GM18909 (cell line): ENCODE measurements at regions not wholly inside any gene's neighbourhood (a gene's known extent, or its start where the extent isn't known, plus 50 kb on each side); places are given as distances from the start of the nearest gene placed in this dataset.

Experiments used
- ATAC-seq: cut with Tn5 transposase; IDR thresholded peaks from one replicate; pipeline ENCODE4 v1.9.1; 2021; ENCODE audit warnings: mild to moderate bottlenecking; ENCODE audit not compliant: unreplicated experiment, poor library complexity

DNA sequence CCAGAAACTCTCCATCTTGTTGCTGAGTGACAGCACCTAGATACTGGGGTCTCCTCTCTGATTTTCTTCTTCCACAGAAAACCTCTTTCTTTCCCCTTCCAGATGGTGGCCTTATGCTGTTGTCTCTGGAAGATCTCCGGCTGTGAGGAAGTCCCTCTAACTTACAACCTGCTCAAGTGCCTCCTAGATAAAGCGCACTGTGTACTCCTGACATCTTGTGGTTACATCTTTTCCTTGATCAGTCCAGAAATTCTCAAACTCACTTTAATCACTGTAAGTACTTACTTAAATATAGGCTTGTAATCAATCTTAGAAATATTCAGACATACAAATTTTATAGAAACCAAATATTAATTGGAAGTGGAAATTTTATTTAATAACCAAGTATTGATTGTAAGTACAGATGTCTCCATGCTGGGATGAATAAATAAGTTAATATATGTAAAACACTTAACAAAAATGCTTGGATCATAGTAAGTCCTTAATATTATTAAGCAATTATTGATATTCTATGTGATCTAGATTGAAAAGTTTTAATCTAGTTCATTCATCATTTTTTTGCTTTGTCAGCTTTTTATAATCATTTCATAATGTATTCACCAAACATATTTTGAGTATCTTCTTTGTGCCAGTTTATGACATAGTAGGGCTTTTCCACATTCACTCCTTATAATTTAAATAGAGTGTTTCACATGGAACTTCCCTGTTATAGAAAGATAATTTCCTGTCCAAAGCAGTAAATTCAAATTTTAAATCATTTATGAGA lies 1381.4 kb upstream of the CDH6 start:
- no peak for ATAC-seq

DNA sequence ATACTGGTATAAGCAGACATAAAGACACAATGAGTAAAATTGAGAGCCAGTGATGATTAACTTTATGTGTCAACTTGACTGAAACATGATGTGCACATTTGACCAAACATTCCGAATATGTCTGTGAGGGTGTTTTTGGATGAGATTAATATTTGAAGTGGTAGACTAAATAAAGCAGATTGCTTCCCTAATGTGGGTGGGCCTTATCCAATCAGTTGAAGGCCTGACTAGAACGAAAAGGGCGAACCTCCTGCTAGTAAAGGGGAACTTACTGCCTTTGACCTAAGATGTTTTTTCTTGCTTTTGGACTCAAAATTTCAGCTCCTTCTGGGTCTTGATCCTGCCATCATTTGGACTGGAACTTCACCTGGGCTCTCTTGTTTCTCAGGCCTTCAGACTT lies 1387.7 kb upstream of the CDH6 start:
- ATAC-seq, result no peak

DNA sequence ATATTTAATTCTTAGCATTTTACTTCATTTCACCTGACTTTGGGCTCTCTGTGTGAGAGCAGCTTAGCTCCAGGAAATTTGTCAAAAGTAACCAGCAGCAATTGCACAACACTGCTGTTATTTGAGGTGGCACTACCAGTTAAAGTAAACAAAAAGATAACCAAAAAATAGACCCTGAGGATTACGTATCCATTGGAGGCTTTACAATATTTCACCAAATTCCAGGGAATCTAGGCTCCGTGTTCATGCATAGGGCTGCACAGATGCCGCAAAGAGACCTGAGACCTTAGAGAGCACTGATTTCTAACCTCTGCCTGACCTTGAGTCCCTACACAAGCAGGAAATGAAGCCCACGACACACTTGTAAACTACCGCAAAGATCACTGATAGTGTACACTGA lies 1392.7 kb upstream of the CDH6 start:
- no peak for ATAC-seq

DNA sequence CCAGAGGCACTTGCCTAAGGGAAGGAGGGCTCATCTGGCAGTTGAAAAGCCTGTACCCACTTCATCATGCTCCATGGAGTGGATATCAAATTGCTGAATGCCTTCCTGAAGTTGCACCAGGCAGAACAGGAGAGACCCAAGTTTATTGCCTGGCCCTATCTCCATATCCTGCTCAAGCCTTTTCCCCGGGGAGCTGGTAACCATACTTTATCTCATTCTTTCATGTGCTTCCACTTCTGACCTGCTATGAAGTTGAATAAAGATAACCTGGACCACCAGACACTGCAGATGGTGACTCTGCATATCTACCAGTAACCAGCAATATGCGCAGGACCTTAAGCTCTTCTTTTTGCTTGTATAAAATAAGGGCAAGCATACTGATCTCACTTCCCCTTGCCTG lies 1397.5 kb upstream of the CDH6 start:
- ATAC-seq, result no peak

DNA sequence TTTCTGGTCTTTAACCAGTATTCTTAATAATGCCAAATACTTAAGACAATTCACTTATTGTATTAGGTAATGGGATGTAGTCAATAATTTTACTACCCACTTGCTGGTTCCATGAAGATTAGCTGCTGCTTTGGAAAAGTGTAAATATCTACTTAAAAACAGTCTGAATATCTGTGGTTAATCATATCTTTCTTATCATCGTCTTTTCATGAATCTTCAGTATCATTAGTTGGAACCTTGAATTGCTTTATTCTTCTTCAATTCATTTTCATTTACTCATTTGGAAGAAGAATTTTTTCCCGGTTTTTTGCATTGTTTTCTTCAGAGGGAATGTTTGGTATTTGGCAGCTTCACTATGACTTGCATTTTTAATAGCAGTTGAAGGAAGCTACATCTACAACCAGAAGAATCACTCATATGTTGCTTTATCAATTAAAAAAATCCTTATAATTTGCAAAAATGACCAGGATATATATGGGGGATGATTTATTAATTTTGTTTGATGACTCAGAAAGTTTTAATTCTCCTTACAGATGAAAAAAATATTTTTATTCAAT lies 1398.3 kb upstream of the CDH6 start:
- no peak for ATAC-seq

DNA sequence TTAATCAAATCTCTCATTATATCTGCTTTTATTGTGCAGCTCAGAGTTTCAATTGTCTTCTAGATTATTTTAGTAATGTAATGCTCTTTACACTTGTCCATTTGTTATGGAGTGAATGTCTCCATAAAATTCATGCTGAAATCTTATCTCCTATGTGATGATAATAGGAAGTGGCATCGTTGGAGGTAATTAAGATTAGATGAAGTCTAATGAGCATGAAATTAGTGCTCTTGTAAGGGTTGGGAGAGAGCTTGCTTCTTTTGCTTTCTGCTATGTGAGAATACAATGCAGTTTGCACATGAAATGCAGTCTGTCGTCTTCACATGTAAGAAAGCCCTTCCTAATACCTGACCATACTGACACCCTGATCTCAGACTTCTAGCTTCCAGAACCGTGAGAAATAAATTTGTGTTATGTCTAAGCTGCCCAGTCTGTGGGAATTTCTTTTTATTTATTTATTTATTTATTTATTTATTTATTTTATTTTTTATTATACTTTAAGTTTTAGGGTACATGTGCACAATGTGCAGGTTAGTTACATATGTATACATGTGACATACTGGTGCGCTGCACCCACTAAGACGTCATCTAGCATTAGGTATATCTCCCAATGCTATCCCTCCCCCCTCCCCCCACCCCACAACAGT lies 1399.2 kb upstream of the CDH6 start:
- ATAC-seq, result no peak

DNA sequence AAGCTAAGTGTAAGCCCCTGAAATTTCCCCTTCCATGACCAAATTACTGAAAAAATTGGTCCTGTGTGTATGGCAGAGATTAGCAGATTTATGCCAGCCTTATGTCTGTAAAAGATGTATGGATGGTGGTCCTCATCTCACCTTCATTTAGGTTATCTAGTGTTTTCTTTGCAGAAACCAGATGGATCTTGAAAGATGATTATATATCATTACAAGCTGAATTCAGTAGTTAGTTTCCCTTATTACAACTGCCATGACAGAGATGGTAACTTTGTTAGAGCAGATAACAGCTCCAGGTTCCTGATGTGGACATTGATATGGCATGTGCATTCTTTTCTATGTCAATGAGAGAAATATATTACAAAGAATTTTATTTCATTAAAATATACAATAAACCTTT lies 1403.2 kb upstream of the CDH6 start:
- ATAC-seq, result no peak

DNA sequence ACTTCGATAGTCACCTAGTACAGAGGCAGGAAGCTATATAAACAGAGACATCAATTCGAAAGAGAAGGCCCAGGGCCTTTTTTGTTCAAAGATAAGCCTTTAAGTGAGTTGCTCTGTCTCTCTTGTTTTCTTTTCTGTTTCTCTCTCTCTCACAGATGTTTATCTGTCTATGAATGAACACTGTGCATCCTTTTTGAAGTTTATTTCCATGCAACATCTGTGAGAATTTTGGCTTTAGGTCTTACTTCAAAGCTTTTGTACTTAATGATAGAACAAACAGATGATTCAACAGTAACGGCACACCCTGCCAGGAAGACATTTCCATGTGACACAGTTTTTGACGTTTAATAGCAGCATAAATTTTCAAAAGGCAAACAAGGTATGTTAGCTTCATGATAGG lies 1413.1 kb upstream of the CDH6 start:
- ATAC-seq, result no peak

DNA sequence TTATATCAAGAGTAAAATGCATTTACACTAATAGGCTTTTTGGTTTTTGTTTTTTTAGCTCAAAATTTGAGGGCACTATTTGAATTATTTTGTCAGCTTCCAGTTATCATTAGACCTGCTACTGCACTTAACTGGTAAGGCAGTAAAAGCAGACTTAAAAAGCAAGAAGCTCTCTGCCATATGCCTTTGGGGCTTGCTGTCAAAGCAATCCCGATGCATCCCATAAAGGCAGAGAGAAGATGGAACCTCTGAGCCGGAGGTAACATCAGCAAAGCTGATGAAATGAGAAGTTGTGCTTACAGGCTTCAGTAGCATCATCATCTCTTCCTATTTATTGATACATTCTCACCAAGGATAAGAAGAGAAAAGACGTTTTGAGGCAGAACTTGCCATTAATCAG lies 1414.3 kb upstream of the CDH6 start:
- ATAC-seq, result no peak

DNA sequence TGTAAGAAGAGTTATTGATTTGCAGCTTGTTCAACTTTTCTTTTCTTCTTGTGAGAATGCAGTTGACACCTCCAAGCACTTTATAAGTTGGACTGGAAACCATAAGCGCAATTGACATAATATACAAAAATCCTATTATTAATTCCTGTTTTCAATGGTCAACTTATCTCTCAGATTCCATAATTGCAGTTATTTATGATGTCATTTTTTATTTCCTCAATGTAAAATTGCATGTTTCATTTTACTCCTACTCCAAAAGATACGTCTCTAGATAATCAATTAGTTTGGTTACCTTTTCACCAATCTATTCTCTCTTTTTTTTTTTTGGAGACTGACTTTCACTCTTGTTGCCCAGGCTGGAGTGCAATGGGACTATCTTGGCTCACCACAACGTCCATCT lies 1416.1 kb upstream of the CDH6 start:
- ATAC-seq, result no peak

DNA sequence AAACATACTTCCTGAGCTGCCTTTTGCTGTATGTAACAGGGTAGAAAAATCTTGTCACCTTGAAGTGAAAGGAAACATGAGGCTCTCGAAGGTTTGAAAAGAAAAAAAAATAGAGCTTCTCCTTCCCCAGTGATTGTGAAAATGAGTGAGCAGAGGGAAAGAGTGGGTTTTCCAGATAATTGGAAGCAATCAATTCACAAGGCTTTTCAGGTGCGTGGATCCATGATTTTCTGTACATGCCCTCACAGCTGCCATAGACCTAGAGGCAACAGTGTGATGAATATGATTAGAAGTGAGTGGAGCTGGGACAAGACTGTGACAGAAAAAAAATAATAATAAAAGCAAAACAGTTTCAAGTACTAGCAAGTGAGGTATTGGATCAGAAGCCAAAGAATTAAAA lies 1422.5 kb upstream of the CDH6 start:
- ATAC-seq, result no peak

DNA sequence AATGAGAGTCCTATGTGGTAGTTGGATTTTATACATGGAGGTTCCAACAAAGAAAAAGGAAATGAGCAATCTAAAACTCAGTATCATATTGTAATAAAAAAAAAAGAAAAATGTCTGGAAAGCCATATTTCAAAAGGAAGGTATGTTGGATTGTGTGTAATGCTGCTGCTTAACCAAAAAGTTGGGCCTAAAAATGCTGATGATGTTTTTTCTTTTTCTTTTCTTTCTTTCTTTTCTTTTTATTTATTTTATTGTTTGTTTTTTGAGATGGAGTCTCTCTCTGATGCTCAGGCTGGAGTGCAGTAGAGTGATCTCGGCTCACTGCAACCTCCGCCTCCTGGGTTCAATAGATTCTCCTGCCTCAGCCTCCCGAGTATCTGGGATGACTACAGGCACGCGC lies 1424.0 kb upstream of the CDH6 start:
- no peak for ATAC-seq

DNA sequence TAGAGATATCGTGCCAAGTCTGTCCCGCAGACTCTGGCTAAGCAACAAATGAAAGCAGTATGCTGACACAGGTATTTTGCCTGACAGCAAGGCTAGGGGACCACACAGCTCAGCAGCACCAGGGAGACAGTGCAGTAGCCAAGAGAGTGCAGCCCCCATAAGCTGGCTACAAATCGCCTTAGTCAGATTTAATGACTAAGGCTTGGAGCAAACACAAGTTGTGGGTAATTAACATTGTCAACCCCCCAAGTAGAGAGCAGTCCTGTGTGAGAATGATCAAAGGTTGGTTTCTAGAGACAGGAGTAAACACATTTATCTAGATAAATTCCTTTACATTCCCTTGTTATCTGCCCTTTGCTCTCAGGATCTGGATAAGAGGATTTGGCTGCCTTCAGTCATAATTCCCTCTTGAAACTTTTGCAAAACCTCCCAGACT lies 1434.5 kb upstream of the CDH6 start:
- ATAC-seq, result no peak

DNA sequence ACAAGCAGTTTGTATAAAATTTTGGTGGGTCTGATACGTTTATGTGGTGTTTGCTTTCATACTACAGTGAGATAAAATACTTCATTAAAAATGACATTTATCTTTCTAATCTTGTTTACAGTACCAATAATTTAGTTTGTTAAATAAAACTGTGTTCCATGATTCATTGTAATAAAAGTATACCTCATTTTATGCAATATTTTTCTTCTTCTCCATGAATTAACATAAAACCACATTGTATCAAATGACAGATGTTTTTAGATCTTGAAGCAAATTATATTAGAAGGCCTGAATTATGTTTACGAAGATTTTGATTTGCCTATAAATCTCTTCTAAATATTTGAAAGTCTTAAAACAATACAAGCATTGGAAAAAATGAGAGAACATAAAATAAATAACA lies 1443.0 kb upstream of the CDH6 start:
- ATAC-seq, result no peak

DNA sequence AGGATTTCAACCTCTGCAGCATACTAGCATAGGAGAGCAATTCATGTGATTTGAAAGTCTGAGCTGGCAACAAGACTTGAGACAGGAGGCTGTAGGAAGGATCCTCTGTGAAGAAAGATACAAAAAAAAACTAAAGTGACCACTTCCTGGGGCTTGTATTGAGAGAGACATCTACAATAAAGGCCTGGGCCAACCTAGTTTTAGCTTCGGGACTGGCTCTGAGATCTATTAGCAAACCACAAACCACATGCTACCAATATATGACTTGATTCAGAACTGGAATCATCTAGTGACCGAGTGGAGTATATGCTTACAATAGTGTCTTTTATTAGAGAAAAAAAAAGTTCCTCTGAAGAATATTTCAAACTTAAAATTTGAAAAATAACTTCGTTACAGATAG lies 1448.9 kb upstream of the CDH6 start:
- no peak for ATAC-seq

DNA sequence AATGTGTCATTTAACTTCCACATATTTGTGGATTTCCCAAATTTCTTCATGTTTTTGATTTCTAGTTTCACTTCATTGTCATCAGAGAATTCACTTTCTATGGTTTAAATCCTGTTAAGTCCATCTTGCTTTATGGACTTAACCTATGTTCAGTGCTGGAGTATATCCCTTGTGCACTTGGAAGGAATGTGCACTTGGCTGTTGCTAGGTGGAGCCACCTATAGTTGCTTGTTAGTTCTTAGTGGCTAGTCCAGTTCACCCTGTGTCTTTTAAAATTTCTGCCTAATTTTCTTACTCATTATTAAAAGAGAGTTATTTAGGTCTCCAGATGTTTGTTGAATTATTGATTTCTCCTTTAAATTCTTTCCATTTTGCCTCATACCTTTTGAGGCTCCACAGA lies 1472.5 kb upstream of the CDH6 start:
- ATAC-seq, result no peak

DNA sequence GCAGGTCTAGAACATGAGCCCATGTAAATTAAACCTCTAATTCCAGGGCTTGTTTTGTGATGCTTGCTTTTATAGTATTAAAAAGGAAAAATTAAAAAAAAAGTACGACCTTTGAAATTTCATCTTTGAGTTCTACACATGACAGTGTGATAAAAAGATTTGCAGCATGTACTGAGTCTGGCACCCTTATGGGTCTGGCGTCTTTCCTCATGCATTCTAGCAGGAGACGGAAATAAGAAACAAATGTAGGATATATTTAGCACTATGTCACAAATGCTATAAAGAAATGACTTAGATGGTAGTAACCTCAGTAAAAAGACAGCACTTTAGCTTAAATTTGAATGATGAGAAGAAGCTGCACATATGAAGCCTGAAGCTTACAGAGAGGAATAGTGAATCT lies 1474.3 kb upstream of the CDH6 start:
- no peak for ATAC-seq

DNA sequence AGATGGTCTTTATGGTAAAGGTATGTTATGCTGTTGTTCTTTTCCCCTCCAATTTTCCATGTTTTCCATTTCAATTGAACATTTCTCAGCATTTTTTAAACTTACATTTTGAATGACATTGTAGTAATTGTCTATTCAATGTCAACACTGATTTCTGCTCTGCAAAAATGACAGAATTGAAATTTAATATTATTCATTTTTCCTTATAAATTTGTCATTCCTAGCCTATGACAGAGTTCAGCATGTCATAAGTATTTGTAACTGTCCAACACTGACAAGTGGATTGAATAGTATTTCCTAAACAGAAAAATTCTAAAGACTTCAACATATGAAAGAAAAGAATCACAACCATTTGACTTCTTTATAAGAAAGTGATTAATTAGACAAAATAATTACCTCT lies 1478.3 kb upstream of the CDH6 start:
- no peak for ATAC-seq

DNA sequence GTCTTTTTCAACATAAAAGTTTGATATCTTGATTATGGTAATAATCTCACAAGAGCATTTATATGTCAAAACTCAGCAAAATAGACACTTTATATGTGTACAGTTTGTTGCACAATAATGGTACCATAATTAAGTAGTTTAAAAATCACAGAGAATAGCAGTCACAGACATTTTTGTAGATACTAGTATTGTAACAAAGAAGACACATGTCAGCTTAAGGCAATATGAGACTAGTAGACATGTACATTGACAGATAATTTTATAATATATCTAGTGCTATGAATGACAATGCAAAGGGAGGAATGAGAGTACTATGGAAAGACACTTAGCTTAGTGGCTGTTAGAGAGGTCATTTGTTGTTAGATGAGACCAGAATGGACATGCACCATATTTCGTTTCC lies 1490.6 kb upstream of the CDH6 start:
- no peak for ATAC-seq

DNA sequence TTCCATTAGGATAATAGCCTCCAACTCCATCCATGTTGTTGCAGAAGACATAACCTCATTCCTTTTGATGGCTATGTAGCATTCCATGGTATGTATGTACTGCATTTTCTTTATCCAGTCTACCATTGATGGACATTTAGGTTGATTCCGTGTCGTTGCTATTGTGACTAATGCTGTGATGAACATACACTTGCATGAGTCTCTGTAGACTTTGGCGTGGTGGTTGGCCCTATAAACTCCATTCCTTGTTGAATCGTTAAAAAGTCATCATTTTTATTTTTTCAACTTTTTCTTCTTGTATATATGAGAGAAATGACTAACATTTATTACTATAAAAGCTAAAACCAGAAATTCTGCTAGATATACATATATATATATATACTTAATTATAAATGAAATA lies 1491.9 kb upstream of the CDH6 start:
- no peak for ATAC-seq

DNA sequence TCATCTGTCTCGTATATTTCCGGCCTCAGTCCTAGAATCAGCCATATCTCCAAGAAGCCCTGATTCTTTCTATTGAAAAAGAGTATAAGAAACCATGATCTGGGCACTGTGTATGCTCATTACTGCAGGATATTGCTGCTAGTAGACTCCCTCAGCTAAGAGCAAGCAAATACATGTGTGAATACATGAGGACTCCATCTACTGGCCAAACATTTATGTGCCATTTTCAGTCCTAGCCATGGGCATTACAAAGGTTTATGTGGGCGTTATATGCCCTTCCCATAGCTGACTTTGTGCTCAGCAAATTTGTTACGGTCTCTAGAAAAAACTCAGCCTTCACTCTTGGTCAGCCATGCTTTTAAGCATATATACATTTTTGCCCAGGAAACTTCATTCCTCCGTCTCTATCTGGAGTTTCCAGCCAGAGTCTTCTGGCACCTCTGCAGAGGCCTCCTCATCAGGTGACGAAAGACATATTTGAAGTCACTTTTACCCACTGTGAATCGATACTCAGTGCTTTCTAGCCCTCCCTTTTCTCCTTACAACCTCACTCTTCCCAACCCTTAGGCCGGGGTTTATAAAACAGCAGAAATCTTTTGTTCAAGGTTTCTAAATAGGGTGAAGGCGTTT lies 1495.6 kb upstream of the CDH6 start:
- ATAC-seq, result no peak

DNA sequence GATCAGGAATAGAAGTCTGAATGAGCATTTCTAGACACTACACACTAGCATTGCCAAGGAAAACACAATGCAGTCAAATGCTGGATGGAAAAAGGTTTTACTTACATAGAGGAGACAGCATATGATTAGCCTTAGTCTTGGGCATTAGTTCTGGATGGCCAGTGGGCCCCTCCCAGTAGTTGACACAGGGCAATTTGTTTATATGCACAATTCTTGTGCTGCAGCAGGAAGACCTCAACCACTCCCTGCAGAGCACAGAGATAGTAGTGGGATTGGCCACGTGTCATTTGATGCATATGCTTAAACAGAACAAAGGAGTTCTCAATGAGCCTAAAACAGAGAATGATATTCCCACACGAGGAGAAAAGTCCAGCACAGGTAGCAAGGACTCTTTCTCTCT lies 1496.2 kb upstream of the CDH6 start:
- no peak for ATAC-seq
